B cell (primary cell): ENCODE measurements at regions not wholly inside any gene's neighbourhood (a gene's known extent, or its start where the extent isn't known, plus 50 kb on each side); places are given as distances from the start of the nearest gene placed in this dataset.

Experiments used
- ATAC-seq: fragments of 200-7000 bp; cut with Tn5 transposase; one replicate; pipeline ENCODE4 v1.10.0; 2021; ENCODE audit warnings: low read depth, mild to moderate bottlenecking, moderate number of reproducible peaks, moderate library complexity
- CTCF ChIA-PET: fragments of 350-600 bp; sonication (Branson Sonifier 250); formaldehyde crosslinking; loops from one replicate; lab custom pipeline; 2021; ENCODE audit warnings: antibody characterized with exemption, inconsistent platforms; lab: Charles Lee
- POLR2A ChIA-PET: fragments of 350-600 bp; sonication (Branson Sonifier 250); formaldehyde crosslinking; loops from one replicate; lab custom pipeline; 2021; ENCODE audit warnings: antibody characterized with exemption; lab: Charles Lee
- DNase-seq: peaks from one replicate; pipeline ENCODE4 v3.0.0; 2013
- H2AFZ ChIP-seq: 2 replicates; pipeline ENCODE4 v1.6.1; 2012; ENCODE audit warnings: mild to moderate bottlenecking, low read depth, low read length; ENCODE audit not compliant: insufficient read depth, poor library complexity, severe bottlenecking
- H3K27ac ChIP-seq, 2 donors: 1 replicate in 1 of 2; 2 replicates in 1 of 2; pipeline ENCODE4 v1.5.1; 2012 to 2013; ENCODE audit warnings: low read length in 2 of 2, mild to moderate bottlenecking in 2 of 2, moderate library complexity in 1 of 2
- H3K27me3 ChIP-seq, 4 experiments: fragments of 200-600 bp in 1 of 4; sonication (generic) in 1 of 4; replicated peaks in 1 of 4; 1 replicate in 2 of 4; 2 replicates in 2 of 4; pipeline versions ENCODE4 v1.6.1 to v1.7.0; 2013 to 2016; ENCODE audit warnings: low read length in 3 of 4, mild to moderate bottlenecking in 2 of 4, mixed read lengths in 1 of 4, moderate library complexity in 1 of 4; ENCODE audit not compliant: insufficient read depth in 4 of 4, control insufficient read depth in 3 of 4; ENCODE audit errors: control extremely low read depth in 1 of 4
- H3K36me3 ChIP-seq, 2 experiments: replicated peaks in 1 of 2; 1 replicate in 1 of 2; 2 replicates in 1 of 2; pipeline versions ENCODE4 v1.6.1 to v1.7.1; 2013; ENCODE audit warnings: low read length in 1 of 2; ENCODE audit not compliant: insufficient read depth in 2 of 2, control insufficient read depth in 1 of 2; ENCODE audit errors: control extremely low read depth in 1 of 2, extremely low read depth in 1 of 2
- H3K4me1 ChIP-seq, 2 donors: fragments of 200-600 bp in 1 of 2; sonication (generic) in 1 of 2; 1 replicate in 1 of 2; 2 replicates in 1 of 2; pipeline versions ENCODE4 v1.5.1 to v1.6.1; 2013 to 2017; ENCODE audit warnings: low read length in 2 of 2; ENCODE audit not compliant: control insufficient read depth in 2 of 2, insufficient read depth in 2 of 2
- H3K4me2 ChIP-seq: replicated peaks from 2 replicates; pipeline ENCODE3; 2012; ENCODE audit warnings: mild to moderate bottlenecking, low read depth, low read length; ENCODE audit not compliant: poor library complexity, severe bottlenecking
- H3K4me3 ChIP-seq, 5 experiments: fragments of 200-600 bp in 1 of 5; sonication (generic) in 1 of 5; 1 replicate in 3 of 5; 2 replicates in 2 of 5; pipeline versions ENCODE4 v1.5.1 to v1.7.0; 2011 to 2016; ENCODE audit warnings: low read length in 4 of 5, mild to moderate bottlenecking in 4 of 5, low read depth in 2 of 5, control low read depth in 1 of 5, moderate library complexity in 1 of 5; ENCODE audit not compliant: insufficient read depth in 1 of 5; ENCODE audit errors: control extremely low read depth in 1 of 5, extremely low read depth in 1 of 5
- H3K79me2 ChIP-seq: fragments of 200-600 bp; sonication (generic); one replicate; pipeline ENCODE4 v1.6.0; 2016; ENCODE audit warnings: low read length; ENCODE audit not compliant: control insufficient read depth, insufficient read depth
- H3K9ac ChIP-seq: fragments of 200-600 bp; sonication (generic); 2 replicates; pipeline ENCODE4 v1.6.1; 2017; ENCODE audit warnings: mild to moderate bottlenecking, low read length, moderate library complexity
- H3K9me3 ChIP-seq, 3 donors: one replicate each; pipeline versions ENCODE4 v1.6.1 to v1.7.1; 2013; ENCODE audit warnings: low read length in 2 of 3; ENCODE audit not compliant: control insufficient read depth in 2 of 3, insufficient read depth in 1 of 3; ENCODE audit errors: control extremely low read depth in 1 of 3
- H4K20me1 ChIP-seq: 2 replicates; pipeline ENCODE4 v1.6.0; 2012; ENCODE audit warnings: mild to moderate bottlenecking, low read length; ENCODE audit not compliant: insufficient read depth, control insufficient read depth, poor library complexity, severe bottlenecking
- H3K27ac Mint-ChIP-seq: one replicate; pipeline ENCODE4 v1.8.0; 2021; ENCODE audit warnings: mixed read lengths
- H3K27me3 Mint-ChIP-seq: one replicate; pipeline ENCODE4 v1.8.0; 2021; ENCODE audit warnings: mixed read lengths
- H3K4me1 Mint-ChIP-seq: one replicate; pipeline ENCODE4 v1.8.0; 2021; ENCODE audit warnings: mixed read lengths
- H3K4me3 Mint-ChIP-seq: one replicate; pipeline ENCODE4 v1.8.0; 2021; ENCODE audit warnings: mixed read lengths
- H3K9me3 Mint-ChIP-seq: one replicate; pipeline ENCODE4 v1.8.0; 2022; ENCODE audit warnings: mixed read lengths; ENCODE audit not compliant: insufficient read depth
- CTCF ChIP-seq: fragments of 200-600 bp; IDR thresholded peaks from one replicate; pipeline ENCODE4 v1.8.0; 2022; ENCODE audit warnings: antibody characterized with exemption, mild to moderate bottlenecking
- EZH2 ChIP-seq: IDR thresholded peaks from 2 replicates; pipeline ENCODE4 v1.6.1; 2012; ENCODE audit warnings: borderline replicate concordance, low read depth, mild to moderate bottlenecking, moderate library complexity, low read length; ENCODE audit not compliant: insufficient read depth, poor library complexity, severe bottlenecking
- WGBS: methylation state at CpG from one replicate; pipeline ENCODE4 v1.1.5; 2013; ENCODE audit warnings: missing lambda C conversion rate; ENCODE audit not compliant: insufficient coverage; 5-methylcytosine and 5-hydroxymethylcytosine counted together
- intact Hi-C: fragments of 100-400 bp; cut with micrococcal nuclease; formaldehyde crosslinking; loops from one replicate; pipeline ENCODE4 v1.10.0; 2022

GRCh38 chr12:88309546-88309945 lies 167.4 kb downstream of the TMTC3 start:
- TF ChIP-seq EZH2 (no peak), CTCF (no peak)
- no peak for DNase-seq
- H3K36me3 ChIP-seq = no peaks in the 10 kb centered on the region
- no CpG with 5 or more reads among the region's 2 CpGs for WGBS
- Mint-ChIP-seq H3K27me3 (no peaks in the 10 kb centered on the region), H3K9me3 (no peaks in the 10 kb centered on the region), H3K27ac (no peak overlapping the region), H3K4me3 (no peak overlapping the region), H3K4me1 (no peaks in the 10 kb centered on the region)
- no peaks in the 10 kb centered on the region for H3K4me1 ChIP-seq
- no peak for ATAC-seq
- ChIA-PET CTCF (no interaction called here), POLR2A (no interaction called here)
- H3K9me3 ChIP-seq = no peaks in the 10 kb centered on the region
- intact Hi-C loops = no loop called here
- H3K79me2 ChIP-seq = no peaks in the 10 kb centered on the region
- no peak overlapping the region for H3K27ac ChIP-seq
- no peak overlapping the region for H3K9ac ChIP-seq
- H2AFZ ChIP-seq = no peak overlapping the region
- no peak overlapping the region for H3K4me2 ChIP-seq
- no peaks in the 10 kb centered on the region for H3K27me3 ChIP-seq
- no peak overlapping the region for H3K4me3 ChIP-seq
- no peaks in the 10 kb centered on the region for H4K20me1 ChIP-seq

GRCh38 chr12:88310069-88310468 lies 168.0 kb downstream of the TMTC3 start:
- Mint-ChIP-seq H3K9me3 (no peaks in the 10 kb centered on the region), H3K27me3 (no peaks in the 10 kb centered on the region), H3K4me1 (no peaks in the 10 kb centered on the region), H3K4me3 (no peak overlapping the region), H3K27ac (no peak overlapping the region)
- ChIA-PET CTCF (no interaction called here), POLR2A (no interaction called here)
- Histone ChIP-seq H3K27ac (no peak overlapping the region), H3K9ac (no peak overlapping the region), H3K9me3 (no peaks in the 10 kb centered on the region), H3K4me2 (no peak overlapping the region), H3K36me3 (no peaks in the 10 kb centered on the region), H2AFZ (no peak overlapping the region), H3K4me3 (no peak overlapping the region), H3K4me1 (no peaks in the 10 kb centered on the region), H3K27me3 (no peaks in the 10 kb centered on the region), H4K20me1 (no peaks in the 10 kb centered on the region), H3K79me2 (no peaks in the 10 kb centered on the region)
- intact Hi-C loops = no loop called here
- TF ChIP-seq EZH2 = no peak
- no peak for TF ChIP-seq CTCF
- ATAC-seq = no peak
- DNase-seq = no peak
- 100% methylated on average over 1 of the region's 1 CpG for WGBS
